Ectodermal cell (in vitro differentiated cells): ENCODE measurements at regions not wholly inside any gene's neighbourhood (a gene's known extent, or its start where the extent isn't known, plus 50 kb on each side); places are given as distances from the start of the nearest gene placed in this dataset.

Experiments used
- H3K27ac ChIP-seq: 2 replicates; pipeline ENCODE4 v1.7.0; 2013; ENCODE audit warnings: mild to moderate bottlenecking, low read depth, low read length; ENCODE audit not compliant: insufficient read depth, poor library complexity, severe bottlenecking
- H3K27me3 ChIP-seq: 2 replicates; pipeline ENCODE4 v1.7.0; 2013; ENCODE audit warnings: mild to moderate bottlenecking, low read length; ENCODE audit not compliant: insufficient read depth, control insufficient read depth, poor library complexity, severe bottlenecking
- H3K36me3 ChIP-seq: one replicate; pipeline ENCODE4 v1.7.0; 2013; ENCODE audit warnings: low read length; ENCODE audit not compliant: control insufficient read depth, insufficient read depth
- H3K4me1 ChIP-seq: one replicate; pipeline ENCODE4 v1.7.0; 2013; ENCODE audit warnings: low read length; ENCODE audit not compliant: control insufficient read depth, insufficient read depth
- H3K4me3 ChIP-seq: 2 replicates; pipeline ENCODE4 v1.7.0; 2013; ENCODE audit warnings: low read depth, low read length, control low read depth; ENCODE audit not compliant: insufficient read depth
- H3K9me3 ChIP-seq: 2 replicates; pipeline ENCODE4 v1.7.0; 2013; ENCODE audit warnings: mild to moderate bottlenecking, low read length, moderate library complexity; ENCODE audit not compliant: control insufficient read depth
- WGBS, 2 experiments: methylation state at CpG; one replicate each; pipeline ENCODE4 v1.1.7; 2013; ENCODE audit warnings: missing lambda C conversion rate in 2 of 2; 5-methylcytosine and 5-hydroxymethylcytosine counted together

DNA sequence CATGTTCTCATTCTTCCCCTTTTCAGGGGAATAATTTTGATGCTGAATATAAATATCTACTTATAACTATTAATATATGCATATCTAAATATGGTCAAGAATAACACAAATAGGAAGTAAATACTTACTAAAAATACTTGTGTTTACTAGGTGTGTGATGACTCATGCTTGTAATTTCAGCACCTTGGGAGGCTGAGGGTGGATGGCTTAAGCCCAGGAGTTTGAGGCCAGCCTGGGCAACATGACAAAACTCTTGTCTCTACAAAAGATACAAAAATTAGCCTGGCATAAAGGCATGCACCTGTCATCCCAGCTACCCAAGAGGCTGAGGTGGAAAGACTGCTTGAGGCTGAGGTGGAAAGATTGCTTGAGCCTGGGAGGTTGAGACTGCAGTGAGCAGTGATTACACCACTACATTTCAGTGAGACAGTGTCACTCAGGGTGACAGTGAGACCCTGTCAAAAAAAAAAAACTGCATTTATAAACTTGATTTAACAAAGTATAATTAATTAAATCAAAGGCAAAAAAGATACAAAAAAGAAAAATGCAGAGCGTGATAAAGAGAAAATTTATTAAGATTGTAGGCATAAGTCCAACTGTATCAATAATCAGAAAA lies 703.1 kb upstream of the VRK2 start:
- Histone ChIP-seq H3K4me3 (no peak overlapping the region), H3K36me3 (no peaks in the 10 kb centered on the region), H3K4me1 (no peaks in the 10 kb centered on the region), H3K9me3 (no peaks in the 10 kb centered on the region), H3K27ac (no peak overlapping the region), H3K27me3 (no peaks in the 10 kb centered on the region)
- no CpG with 5 or more reads among the region's 1 CpG for WGBS, 2 experiments

DNA sequence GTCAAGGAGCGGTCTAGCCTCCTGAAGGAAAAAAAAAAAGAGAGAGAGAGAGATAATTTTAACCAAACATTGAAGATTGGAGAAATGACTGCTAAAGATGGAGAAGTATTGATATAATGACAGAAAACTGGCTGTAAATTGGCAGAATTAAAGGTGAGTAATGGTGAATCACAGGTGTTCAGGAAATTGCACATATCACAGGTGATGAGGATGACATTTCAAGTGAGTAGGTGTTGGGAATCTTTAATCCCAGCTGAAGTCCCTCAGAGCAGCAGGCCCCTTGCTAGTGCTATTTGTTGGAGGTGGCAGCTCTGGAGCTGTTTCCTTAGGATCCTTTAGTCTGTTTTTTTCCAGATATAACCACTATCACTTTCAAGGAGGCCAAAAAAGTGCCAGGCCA lies 678.4 kb upstream of the VRK2 start:
- H3K4me3 ChIP-seq = no peak overlapping the region
- H3K27ac ChIP-seq = no peak overlapping the region
- no peaks in the 10 kb centered on the region for H3K4me1 ChIP-seq
- 98 to 100% methylated on average over 1 of the region's 1 CpG for WGBS, 2 experiments
- no peaks in the 10 kb centered on the region for H3K36me3 ChIP-seq
- no peaks in the 10 kb centered on the region for H3K27me3 ChIP-seq
- H3K9me3 ChIP-seq = no peaks in the 10 kb centered on the region

- 83 to 100% methylated on average over 2 to 3 of the region's 3 CpGs for WGBS, 2 experiments
- H3K4me3 ChIP-seq = no peak overlapping the region
- H3K27ac ChIP-seq = no peak overlapping the region
- H3K27me3 ChIP-seq = no peaks in the 10 kb centered on the region
- no peaks in the 10 kb centered on the region for H3K4me1 ChIP-seq
- H3K9me3 ChIP-seq = no peaks in the 10 kb centered on the region
- no peaks in the 10 kb centered on the region for H3K36me3 ChIP-seq
These were observed 675.6 kb upstream of the VRK2 start for GRCh38 chr2:57370882-57371585.

- Histone ChIP-seq H3K9me3 (no peaks in the 10 kb centered on the region), H3K4me1 (no peaks in the 10 kb centered on the region), H3K4me3 (no peak overlapping the region), H3K27me3 (no peaks in the 10 kb centered on the region), H3K27ac (no peak overlapping the region), H3K36me3 (no peaks in the 10 kb centered on the region)
- 92 to 95% methylated on average over 2 of the region's 2 CpGs for WGBS, 2 experiments
These were observed 674.2 kb upstream of the VRK2 start for GRCh38 chr2:57372237-57372984.

DNA sequence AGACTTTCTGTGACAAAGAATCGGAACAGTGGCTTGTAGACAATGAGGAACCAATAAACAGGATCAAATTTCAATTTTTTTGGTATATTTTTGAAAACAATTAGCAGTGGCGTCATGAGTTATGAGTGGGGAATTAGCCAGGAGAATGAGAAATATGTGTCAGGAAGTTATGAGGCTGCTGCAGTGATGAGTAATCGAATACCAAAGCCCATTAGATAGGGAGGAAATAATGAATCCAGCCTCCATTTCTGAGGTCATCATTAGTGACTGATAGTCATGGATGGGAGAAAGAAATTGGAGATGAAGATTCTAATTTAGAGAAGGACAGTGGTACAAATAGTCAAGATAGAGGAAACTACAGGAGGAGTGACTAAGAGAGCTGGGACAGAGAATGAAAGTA lies 673.1 kb upstream of the VRK2 start:
- 92 to 96% methylated on average over 3 of the region's 3 CpGs for WGBS, 2 experiments

DNA sequence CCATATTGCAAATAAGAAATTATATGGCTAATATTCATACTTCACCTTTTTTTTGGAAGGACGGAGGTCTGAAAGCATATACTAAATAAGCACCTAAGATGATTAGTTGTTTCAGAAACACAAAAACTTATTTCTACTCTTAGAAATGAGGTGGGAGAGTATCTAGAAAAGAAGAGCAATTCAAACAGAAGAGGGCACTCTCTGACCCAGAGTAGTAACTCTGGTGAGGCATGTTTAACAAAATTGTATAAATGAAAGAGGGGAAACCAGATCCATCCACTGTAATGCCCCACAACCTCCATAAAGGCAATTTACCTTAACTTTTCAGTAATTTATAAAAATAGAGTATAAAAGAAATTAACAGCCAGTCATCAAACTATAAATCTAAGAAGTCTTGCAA lies 669.6 kb upstream of the VRK2 start:
- Histone ChIP-seq H3K36me3 (no peaks in the 10 kb centered on the region), H3K9me3 (no peaks in the 10 kb centered on the region), H3K27ac (no peak overlapping the region), H3K4me1 (no peaks in the 10 kb centered on the region), H3K27me3 (no peaks in the 10 kb centered on the region), H3K4me3 (no peak overlapping the region)
- WGBS, 2 experiments = no CpG with 5 or more reads among the region's 1 CpG

More for the DNA sequence above, 673.1 kb upstream of the VRK2 start:
- H3K9me3 ChIP-seq = no peaks in the 10 kb centered on the region
- no peak overlapping the region for H3K27ac ChIP-seq
- no peaks in the 10 kb centered on the region for H3K4me1 ChIP-seq
- H3K27me3 ChIP-seq = no peaks in the 10 kb centered on the region
- no peak overlapping the region for H3K4me3 ChIP-seq
- no peaks in the 10 kb centered on the region for H3K36me3 ChIP-seq

GRCh38 chr2:57386305-57386704 lies 660.3 kb upstream of the VRK2 start:
- Histone ChIP-seq H3K36me3 (no peaks in the 10 kb centered on the region), H3K9me3 (no peaks in the 10 kb centered on the region), H3K27me3 (no peaks in the 10 kb centered on the region), H3K4me3 (no peak overlapping the region), H3K4me1 (no peaks in the 10 kb centered on the region), H3K27ac (no peak overlapping the region)

DNA sequence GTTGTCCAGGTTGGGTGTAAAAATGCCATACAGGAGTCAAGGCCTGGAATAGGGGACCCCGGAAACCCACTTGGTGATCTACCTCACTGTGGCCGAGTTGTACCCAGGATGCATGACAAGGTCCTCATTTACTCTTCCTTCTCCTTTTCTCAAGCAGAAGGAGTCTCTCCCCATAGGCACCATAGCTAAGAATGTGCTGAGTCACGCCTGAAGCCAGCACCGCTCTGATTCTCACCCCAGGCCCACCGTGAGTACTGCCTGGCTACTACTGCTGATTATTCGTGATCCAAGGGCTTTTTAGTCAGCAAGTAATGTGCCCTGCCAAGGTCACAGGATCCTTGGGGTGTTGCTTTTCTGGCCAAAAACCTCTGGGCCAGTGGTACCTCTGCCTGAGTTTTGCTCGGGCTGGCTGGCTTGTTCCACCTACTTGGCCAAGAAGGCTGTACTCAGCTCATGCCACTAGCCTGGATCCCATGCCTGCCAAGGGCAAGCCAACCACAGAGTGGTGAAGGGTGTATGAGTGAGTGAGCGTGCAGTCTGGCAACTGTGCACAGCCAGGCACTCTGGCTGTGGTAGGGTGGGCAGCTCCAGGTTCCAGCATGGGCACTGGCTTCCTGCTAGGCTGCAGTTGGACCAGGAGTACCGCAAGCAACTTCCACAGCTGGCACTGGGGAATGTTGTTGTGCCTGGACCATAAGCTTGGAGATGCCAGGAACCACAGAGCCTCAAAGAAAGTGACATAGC lies 650.1 kb upstream of the VRK2 start:
- Histone ChIP-seq H3K36me3 (no peaks in the 10 kb centered on the region), H3K27me3 (no peaks in the 10 kb centered on the region), H3K9me3 (no peaks in the 10 kb centered on the region), H3K27ac (no peak overlapping the region), H3K4me3 (no peak overlapping the region), H3K4me1 (no peaks in the 10 kb centered on the region)
- 89 to 91% methylated on average over 9 of the region's 9 CpGs for WGBS, 2 experiments

DNA sequence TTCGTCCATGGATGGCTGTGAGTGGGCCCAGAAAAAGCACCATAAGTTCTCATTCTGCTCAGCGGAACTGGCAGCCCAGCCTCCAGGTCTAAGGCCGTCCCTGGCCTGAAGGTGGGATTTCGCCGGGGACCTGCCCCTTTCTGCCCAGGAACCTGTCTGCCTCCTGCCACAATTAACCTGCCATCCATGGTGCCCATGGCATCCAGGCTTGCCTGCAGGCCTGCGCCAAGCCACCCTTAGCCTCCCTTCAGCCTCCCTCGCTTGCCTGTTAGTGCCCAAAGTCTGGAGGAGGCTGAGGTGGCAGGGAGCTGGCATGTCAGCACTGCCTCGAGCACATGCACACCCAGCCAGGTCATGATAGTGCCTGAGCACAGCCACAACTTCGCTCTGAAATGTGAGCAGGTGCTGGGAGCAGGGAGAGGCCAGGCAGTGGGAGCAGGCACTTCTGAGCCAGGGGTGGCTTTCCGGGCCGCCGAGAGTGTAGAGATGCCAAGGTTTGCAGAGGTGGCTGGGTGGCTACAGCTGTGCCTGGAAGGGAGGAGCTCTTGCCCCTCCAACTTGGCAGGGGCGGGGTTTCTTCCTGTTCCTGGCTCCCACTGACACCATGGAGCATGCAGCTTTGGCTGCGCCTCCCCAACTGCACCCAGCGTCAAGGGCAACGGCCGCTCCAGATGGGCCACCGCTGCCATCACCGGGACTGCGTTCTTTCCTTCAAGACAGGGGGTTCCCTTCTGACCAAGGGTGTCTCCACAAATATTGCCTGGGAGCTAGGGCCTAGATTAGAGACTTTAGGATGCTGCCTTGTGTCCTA lies 648.9 kb upstream of the VRK2 start:
- Histone ChIP-seq H3K36me3 (no peaks in the 10 kb centered on the region), H3K27me3 (no peaks in the 10 kb centered on the region), H3K27ac (no peak overlapping the region), H3K9me3 (no peaks in the 10 kb centered on the region), H3K4me3 (no peak overlapping the region), H3K4me1 (no peaks in the 10 kb centered on the region)
- WGBS, 2 experiments = 92 to 94% methylated on average over 20 of the region's 20 CpGs
